ENCODE measurements at regions not wholly inside any gene's neighbourhood (a gene's known extent, or its start where the extent isn't known, plus 50 kb on each side); places are given as distances from the start of the nearest gene placed in this dataset.

DNA sequence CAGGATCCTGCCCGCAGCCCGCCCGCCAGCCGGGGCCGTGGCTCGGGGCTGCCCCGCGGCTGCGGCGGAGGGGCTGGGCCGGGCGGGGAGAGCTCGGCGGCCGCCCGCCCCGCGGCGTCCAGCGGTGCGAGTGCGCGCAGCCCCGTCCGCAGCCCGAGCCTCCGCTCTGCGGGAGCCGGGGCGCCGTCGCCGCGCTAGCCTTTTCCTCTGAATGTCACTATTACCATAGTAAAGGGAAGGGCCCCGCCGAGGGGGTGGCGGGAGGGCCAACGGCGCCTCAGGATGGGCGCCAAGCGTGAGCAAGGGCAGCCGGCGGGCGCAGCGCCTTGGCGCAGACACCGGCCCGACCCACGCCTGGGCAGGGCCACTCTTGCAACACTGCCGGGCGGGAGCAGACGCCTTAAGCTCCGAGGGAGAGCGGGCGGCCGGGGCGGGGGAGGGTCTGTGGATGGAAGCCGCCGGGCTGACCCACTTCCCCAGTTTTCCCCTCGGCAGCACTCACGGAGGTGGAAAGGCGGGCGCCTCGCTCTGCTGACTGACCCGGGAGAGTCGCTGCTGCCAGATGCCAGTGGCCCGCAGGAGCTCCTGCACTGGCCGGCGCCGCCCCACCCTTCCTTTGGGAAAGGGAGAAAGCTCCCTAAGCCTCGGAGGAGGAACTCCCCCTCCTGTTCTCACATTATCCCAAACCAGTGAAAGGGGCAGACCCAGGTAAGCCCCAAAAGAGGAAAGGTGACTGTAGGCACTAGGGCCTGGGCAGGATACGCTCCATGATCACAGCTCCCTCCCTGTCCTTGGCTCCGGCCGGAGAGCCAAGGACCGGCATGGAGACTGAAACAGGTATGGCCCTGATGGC, 329.4 kb downstream of the HNRNPD start (continued):
- TF ChIP-seq EGR1 (IDR thresholded peaks at IDR 0.05; ENCODE audit: borderline replicate concordance, low read depth, low read length): peak; percentile 36
- no peak for TF ChIP-seq CHD2 (IDR thresholded peaks at IDR 0.05; ENCODE audit: low read length)
- TF ChIP-seq SP1 (IDR thresholded peaks at IDR 0.05; ENCODE audit: low read depth, low read length): 0 out of 2 replicates have a peak, but pooled peaks have one; percentile 13
- TF ChIP-seq EP300 (IDR thresholded peaks at IDR 0.05; ENCODE audit: borderline replicate concordance in 1 of 2, low read depth in 2 of 2, low read length in 2 of 2): no peak
- no peak for TF ChIP-seq TCF12 (IDR thresholded peaks at IDR 0.05; ENCODE audit: low read depth, low read length)
- TF ChIP-seq CEBPB (IDR thresholded peaks at IDR 0.05; ENCODE audit: low read depth, low read length): peak; percentile 86
- no peak for TF ChIP-seq TEAD4 (IDR thresholded peaks at IDR 0.05; ENCODE audit: low read depth, low read length)
- no peak for TF ChIP-seq RAD21 (IDR thresholded peaks at IDR 0.05 in 1 of 2, conservative IDR thresholded peaks at IDR 0.05 in 1 of 2; ENCODE audit: low read depth in 2 of 2, low read length in 2 of 2)
- no peak for TF ChIP-seq EZH2 (IDR thresholded peaks at IDR 0.05; ENCODE audit: low read depth, low read length, severe bottlenecking)
- peak; percentile 97 for TF ChIP-seq RBBP5 (IDR thresholded peaks at IDR 0.05; ENCODE audit: borderline replicate concordance, low read depth, low read length)
- TF ChIP-seq E2F6 (IDR thresholded peaks at IDR 0.05): 0 out of 2 replicates have a peak, but pooled peaks have one; percentile 11
- peak; percentile 48; the same call in 1 of the 2 replicates for TF ChIP-seq PHF8 (conservative IDR thresholded peaks at IDR 0.05; ENCODE audit: low read depth, low read length)
- no peak; the same call in 1 of the 2 replicates for TF ChIP-seq GABPA (IDR thresholded peaks at IDR 0.05; ENCODE audit: borderline replicate concordance, insufficient read depth, low read length)
- no peak for TF ChIP-seq SIX5 (IDR thresholded peaks at IDR 0.05; ENCODE audit: low read depth, low read length)
- no peak for TF ChIP-seq CBX5 (IDR thresholded peaks at IDR 0.05; ENCODE audit: low read depth, low read length)
- no peak for TF ChIP-seq SAP30 (IDR thresholded peaks at IDR 0.05; ENCODE audit: insufficient read depth, insufficient replicate concordance, low read length)
- peak; percentile 5 for TF ChIP-seq TBP (IDR thresholded peaks at IDR 0.05; ENCODE audit: low read depth, low read length)
- TF ChIP-seq GTF2F1 (IDR thresholded peaks at IDR 0.05; ENCODE audit: borderline replicate concordance, low read depth, low read length): no peak
- TF ChIP-seq POLR2AphosphoS5 (IDR thresholded peaks at IDR 0.05; ENCODE audit: low read depth, low read length): no peak
- TF ChIP-seq YY1 (IDR thresholded peaks at IDR 0.05; ENCODE audit: low read depth, low read length): peak; percentile 6; the same call in 1 of the 2 replicates
- TF ChIP-seq ASH2L (IDR thresholded peaks at IDR 0.05; ENCODE audit: low read length): peak; percentile 87
- no peak for TF ChIP-seq FOSL1 (IDR thresholded peaks at IDR 0.05; ENCODE audit: insufficient read depth, low read depth, low read length)
- no peak for TF ChIP-seq BACH1 (IDR thresholded peaks at IDR 0.05; ENCODE audit: low read length)
- no peak for TF ChIP-seq NANOG (IDR thresholded peaks at IDR 0.05; ENCODE audit: insufficient read depth, low read depth, low read length, poor library complexity, severe bottlenecking)

Data from H1 (cell line).